ENCODE measurements at regions not wholly inside any gene's neighbourhood (a gene's known extent, or its start where the extent isn't known, plus 50 kb on each side); places are given as distances from the start of the nearest gene placed in this dataset.

DNA sequence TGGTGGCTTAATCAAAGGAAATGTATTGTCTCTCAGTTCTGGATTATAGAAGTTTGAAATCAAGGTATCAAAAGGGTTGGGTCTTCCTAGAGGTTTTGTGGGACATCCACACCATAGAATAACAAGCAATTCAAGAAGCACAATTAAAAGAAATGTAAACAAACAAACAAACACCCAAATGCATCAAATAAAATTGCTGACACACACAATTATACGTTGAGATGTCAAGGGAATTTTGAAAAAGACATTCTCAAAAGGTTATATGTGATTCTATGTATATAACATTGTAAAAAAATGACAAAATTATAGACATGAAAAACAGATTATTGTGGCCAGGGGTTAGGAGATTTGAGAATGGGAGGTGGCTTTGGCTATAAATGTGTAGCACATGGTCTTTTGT, 250.7 kb upstream of the AGA start:
- TF ChIP-seq, protein P1, sequence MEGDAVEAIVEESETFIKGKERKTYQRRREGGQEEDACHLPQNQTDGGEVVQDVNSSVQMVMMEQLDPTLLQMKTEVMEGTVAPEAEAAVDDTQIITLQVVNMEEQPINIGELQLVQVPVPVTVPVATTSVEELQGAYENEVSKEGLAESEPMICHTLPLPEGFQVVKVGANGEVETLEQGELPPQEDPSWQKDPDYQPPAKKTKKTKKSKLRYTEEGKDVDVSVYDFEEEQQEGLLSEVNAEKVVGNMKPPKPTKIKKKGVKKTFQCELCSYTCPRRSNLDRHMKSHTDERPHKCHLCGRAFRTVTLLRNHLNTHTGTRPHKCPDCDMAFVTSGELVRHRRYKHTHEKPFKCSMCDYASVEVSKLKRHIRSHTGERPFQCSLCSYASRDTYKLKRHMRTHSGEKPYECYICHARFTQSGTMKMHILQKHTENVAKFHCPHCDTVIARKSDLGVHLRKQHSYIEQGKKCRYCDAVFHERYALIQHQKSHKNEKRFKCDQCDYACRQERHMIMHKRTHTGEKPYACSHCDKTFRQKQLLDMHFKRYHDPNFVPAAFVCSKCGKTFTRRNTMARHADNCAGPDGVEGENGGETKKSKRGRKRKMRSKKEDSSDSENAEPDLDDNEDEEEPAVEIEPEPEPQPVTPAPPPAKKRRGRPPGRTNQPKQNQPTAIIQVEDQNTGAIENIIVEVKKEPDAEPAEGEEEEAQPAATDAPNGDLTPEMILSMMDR (IDR thresholded peaks at IDR 0.05; ENCODE audit: control insufficient read depth, insufficient read depth, low read depth, low read length, missing control alignments): no peak
- no peak for DNase-seq (ENCODE audit: low read depth)
- no peak overlapping the region for H3K4me3 ChIP-seq (ENCODE audit: control insufficient read depth, low read depth, low read length)

DNA sequence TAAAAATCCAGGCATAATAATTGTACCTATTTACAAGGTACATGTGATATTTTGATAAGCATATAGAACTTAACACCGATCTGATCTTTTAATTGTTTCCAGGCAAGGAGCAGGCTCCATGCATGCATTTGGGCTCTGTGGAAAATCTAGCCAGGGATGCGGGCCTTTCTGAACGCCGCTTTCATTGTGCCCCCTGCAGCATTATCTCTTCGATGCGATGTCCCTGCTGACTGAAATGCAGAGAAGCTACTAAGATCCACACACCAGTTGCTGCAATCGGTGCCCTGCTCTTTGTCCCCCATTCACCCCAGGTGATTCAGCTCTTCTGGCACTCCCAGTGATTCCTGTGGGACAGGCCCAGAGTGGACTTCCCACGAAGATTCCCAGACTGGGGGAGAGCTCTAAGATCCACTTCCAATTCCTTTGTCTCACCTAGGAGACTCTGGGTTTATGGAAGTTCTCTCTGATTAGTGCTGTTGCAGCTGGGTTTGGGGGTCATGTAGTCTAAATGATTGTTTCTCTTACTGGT, 254.3 kb upstream of the AGA start:
- H3K4me3 ChIP-seq (ENCODE audit: control insufficient read depth, low read depth, low read length): no peak overlapping the region
- TF ChIP-seq, protein P1 (IDR thresholded peaks at IDR 0.05; ENCODE audit: control insufficient read depth, insufficient read depth, low read depth, low read length, missing control alignments): no peak
- DNase-seq (ENCODE audit: low read depth): no peak

DNA sequence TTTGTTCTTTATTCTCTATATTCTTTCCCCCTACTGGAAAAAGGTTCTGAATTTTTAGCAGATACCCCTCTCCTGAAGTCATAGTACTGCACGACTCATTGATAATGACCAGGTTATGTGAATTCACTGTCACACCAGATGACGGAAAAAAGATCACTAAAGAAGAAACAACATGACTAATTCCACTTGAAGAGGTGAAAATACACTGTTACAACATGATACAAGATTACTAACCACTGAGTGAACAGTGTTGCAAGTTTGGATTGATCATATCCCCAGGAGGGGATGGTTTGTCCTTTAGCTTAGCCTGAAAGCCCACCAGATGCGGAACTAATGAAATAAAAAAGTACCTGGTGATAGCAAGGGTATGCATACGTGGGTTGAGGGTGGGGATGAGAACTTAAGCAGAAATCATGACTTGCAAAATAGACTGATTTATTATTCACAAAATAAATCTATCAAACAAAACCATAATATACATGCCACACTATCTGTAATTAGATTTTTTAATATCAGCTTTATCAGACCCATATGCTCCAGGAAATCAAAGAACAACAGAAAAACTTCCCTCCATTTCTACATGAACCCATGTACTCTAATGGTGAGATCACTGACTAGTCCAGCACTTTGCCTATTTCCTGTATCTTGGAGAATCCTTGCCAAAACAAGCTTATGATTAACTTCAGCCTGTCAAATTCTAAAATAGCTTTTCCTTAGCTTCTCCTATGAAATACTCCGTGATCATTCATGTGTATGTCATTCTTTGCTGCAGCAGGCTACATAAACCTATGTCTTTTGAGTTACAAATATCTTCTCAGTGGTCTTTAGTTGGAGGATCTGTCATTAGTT, 257.4 kb upstream of the AGA start:
- TF ChIP-seq, protein P1 (IDR thresholded peaks at IDR 0.05; ENCODE audit: control insufficient read depth, insufficient read depth, low read depth, low read length, missing control alignments): no peak
- no peak overlapping the region for H3K4me3 ChIP-seq (ENCODE audit: control insufficient read depth, low read depth, low read length)
- no peak for DNase-seq (ENCODE audit: low read depth)

DNA sequence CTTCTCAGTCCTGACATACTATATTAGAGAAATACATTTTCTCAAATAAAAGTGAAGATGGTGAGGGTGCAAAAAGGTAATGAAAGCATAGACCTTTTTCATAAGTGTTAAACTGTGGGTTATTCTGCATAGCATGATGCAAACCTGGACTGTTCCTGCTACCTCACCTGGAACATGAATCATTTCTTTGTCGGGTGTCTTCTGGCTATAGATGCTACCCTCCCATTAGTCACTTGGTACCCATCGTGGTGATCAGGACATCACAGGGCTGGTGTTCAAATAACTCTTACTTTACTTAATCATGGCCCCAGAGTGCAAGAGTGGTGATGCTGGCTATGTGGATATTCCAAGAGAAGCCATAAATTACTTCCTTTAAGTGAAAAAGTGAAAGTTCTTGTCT, 264.7 kb upstream of the AGA start:
- no peak overlapping the region for H3K4me3 ChIP-seq (ENCODE audit: control insufficient read depth, low read depth, low read length)
- no peak for DNase-seq (ENCODE audit: low read depth)
- TF ChIP-seq, protein P1 (IDR thresholded peaks at IDR 0.05; ENCODE audit: control insufficient read depth, insufficient read depth, low read depth, low read length, missing control alignments): no peak

DNA sequence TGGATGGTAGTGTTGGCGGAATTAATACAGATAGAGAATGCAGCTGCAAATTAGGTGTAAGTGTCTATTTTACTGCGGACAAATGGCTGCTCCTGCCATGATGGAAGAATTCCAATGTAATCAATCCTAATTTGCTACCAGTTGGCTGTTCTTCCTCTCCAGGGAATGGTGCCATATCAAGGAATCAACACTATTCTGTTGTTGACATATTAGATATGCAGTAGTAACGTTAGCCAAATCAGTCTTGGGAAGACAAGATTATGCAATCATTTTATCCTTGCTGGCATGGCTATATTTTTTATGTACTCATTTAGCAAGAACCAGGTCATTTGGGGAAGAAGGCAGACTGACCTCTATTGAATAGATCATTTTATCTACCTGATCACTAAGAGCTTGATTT, 271.2 kb upstream of the AGA start:
- DNase-seq (ENCODE audit: low read depth): no peak
- H3K4me3 ChIP-seq (ENCODE audit: control insufficient read depth, low read depth, low read length): no peak overlapping the region
- TF ChIP-seq, protein P1 (IDR thresholded peaks at IDR 0.05; ENCODE audit: control insufficient read depth, insufficient read depth, low read depth, low read length, missing control alignments): no peak

DNA sequence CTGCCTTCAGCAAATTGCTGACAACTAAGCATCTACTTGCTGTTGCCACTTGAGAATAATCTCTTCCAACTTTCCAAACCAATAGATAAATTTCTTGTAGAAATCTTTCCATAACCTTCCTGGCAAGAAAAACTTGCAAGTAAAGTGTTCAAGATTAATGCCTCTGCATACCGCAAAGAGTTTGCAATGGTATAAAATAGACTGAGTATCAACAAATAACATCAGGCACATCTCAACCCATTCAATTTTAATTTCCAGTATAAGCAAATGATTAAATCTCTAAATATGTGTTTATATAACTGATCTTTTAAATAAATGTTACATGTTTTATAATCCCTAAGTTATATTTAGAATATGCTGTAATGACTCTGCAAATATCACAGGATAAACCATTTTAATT, 275.2 kb upstream of the AGA start:
- no peak for DNase-seq (ENCODE audit: low read depth)
- TF ChIP-seq, protein P1 (IDR thresholded peaks at IDR 0.05; ENCODE audit: control insufficient read depth, insufficient read depth, low read depth, low read length, missing control alignments): no peak
- no peak overlapping the region for H3K4me3 ChIP-seq (ENCODE audit: control insufficient read depth, low read depth, low read length)

All from AG09309 (cell line).